HepG2 (cell line): ENCODE measurements at regions not wholly inside any gene's neighbourhood (a gene's known extent, or its start where the extent isn't known, plus 50 kb on each side); places are given as distances from the start of the nearest gene placed in this dataset.
"Not testable (repeated sequence)": the region's sequence is repeated elsewhere in the genome, so short reads cannot be mapped to it uniquely, and the experiment has no call there.

Experiments
- CREB3 ChIP-seq: sonication (generic); formaldehyde crosslinking; IDR thresholded peaks from 2 replicates; pipeline ENCODE4 v1.5.0; 2020; ENCODE audit warnings: missing genetic modification reagents
- CTCF ChIP-seq: sonication (generic); formaldehyde crosslinking; IDR thresholded peaks from 2 replicates; pipeline ENCODE4 v1.5.0; 2020; ENCODE audit warnings: mild to moderate bottlenecking, missing genetic modification reagents, moderate library complexity
- GPBP1L1 ChIP-seq: sonication (generic); formaldehyde crosslinking; IDR thresholded peaks from 2 replicates; pipeline ENCODE4 v1.5.0; 2020; ENCODE audit warnings: mild to moderate bottlenecking, missing genetic modification reagents
- HDAC2 ChIP-seq: sonication (generic); formaldehyde crosslinking; IDR thresholded peaks from 2 replicates; pipeline ENCODE4 v1.4.0; 2020; ENCODE audit warnings: missing genetic modification reagents
- PBX3 ChIP-seq: sonication (generic); formaldehyde crosslinking; IDR thresholded peaks from 2 replicates; pipeline ENCODE4 v1.8.1; 2023; ENCODE audit warnings: missing genetic modification reagents, inconsistent platforms, borderline replicate concordance
- PHF8 ChIP-seq: sonication (generic); formaldehyde crosslinking; IDR thresholded peaks from 2 replicates; pipeline ENCODE4 v1.5.0; 2020; ENCODE audit warnings: missing genetic modification reagents
- PRDM15 ChIP-seq: sonication (generic); formaldehyde crosslinking; IDR thresholded peaks from 2 replicates; pipeline ENCODE4 v1.4.0; 2020; ENCODE audit warnings: missing genetic modification reagents
- TEAD2 ChIP-seq: sonication (generic); formaldehyde crosslinking; IDR thresholded peaks from 2 replicates; pipeline ENCODE4 v1.9.0; 2021; ENCODE audit warnings: missing genetic modification reagents
- ZNF12 ChIP-seq: sonication (generic); formaldehyde crosslinking; IDR thresholded peaks from 2 replicates; pipeline ENCODE4 v1.5.0; 2020; ENCODE audit warnings: missing genetic modification reagents
- ZNF574 ChIP-seq: sonication (generic); formaldehyde crosslinking; IDR thresholded peaks from 2 replicates; pipeline ENCODE4 v1.4.0; 2020; ENCODE audit warnings: missing genetic modification reagents

- not testable (repeated sequence) for TF ChIP-seq HDAC2 (CRISPR knock-in tag); CTCF; ZNF12; PHF8 (CRISPR knock-in tag); PBX3; TEAD2 (CRISPR knock-in tag); PRDM15 (CRISPR knock-in tag); ZNF574; GPBP1L1; CREB3 (CRISPR knock-in tag)
Measured at GRCh38 chr5:34230402-34230801, 187.4 kb upstream of the C1QTNF3 start.
